ENCODE measurements at regions not wholly inside any gene's neighbourhood (a gene's known extent, or its start where the extent isn't known, plus 50 kb on each side); places are given as distances from the start of the nearest gene placed in this dataset.

DNA sequence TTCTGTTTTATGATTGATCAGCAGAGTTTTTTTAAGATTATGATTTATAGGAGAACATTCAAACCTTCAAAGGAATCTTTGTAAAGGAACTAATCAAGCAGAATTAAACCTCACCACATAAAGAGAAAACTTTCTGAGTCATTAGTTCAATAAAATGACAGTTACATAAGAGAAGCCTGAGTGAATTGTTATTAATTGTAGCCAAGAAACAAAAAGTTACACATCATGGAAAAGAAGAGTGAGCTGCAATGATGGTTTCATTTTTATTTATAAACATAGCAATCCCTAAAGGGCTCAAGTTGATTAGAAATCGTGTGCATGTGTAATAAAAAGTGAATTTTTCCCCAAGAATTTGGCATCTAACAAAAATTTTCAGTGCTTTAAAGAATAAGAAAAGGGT lies 731.4 kb downstream of the LTN1 start:
- no peak for DNase-seq

DNA sequence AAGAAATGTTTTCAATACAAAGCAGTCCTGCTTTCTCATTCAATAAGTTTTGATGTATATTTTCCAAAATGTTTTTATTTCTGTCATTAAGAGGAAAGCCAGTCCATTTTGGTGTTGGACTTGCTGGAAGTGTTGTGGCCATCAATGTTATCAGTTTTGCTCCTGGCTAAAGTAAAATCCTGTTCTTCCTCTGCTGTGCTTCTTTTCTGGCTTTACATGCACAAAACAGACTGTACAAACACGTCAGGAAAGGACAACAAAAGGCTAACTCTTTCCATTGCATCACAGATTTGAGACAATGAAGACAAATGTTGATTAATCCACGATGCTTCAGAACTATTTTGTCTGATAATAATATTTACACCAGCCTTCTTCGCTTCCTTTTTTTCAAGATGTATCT lies 735.4 kb downstream of the LTN1 start:
- no peak for DNase-seq

- no peak for DNase-seq
Observed at GRCh38 chr21:28256837-28257236, 735.8 kb downstream of the LTN1 start.

DNA sequence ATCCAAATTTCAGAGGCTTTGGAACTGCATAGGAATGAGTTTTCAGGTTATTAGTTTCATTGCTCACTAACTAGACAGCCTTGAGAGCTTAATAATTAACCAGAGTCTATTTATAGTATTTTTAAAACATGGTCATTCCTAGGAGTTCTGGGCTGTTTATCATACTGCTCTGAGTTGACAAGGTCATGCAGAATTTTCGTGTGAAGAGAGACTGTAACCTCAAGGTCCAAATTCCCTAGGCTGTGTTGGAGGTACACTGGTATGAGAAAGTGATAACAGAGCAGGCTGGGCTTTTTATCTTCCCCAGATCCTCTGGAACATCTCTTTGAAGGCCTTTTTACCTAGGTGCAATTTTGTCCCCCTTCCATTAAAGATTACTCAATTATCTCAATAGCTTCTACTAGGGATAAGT lies 736.3 kb downstream of the LTN1 start:
- DNase-seq = no peak

GRCh38 chr21:28253961-28254360 lies 738.7 kb downstream of the LTN1 start:
- no peak for DNase-seq

GRCh38 chr21:28253338-28253737 lies 739.3 kb downstream of the LTN1 start:
- no peak for DNase-seq

GRCh38 chr21:28252928-28253327 lies 739.7 kb downstream of the LTN1 start:
- no peak for DNase-seq

- no peak for DNase-seq
Observed at GRCh38 chr21:28250946-28251345, 741.7 kb downstream of the LTN1 start.

DNA sequence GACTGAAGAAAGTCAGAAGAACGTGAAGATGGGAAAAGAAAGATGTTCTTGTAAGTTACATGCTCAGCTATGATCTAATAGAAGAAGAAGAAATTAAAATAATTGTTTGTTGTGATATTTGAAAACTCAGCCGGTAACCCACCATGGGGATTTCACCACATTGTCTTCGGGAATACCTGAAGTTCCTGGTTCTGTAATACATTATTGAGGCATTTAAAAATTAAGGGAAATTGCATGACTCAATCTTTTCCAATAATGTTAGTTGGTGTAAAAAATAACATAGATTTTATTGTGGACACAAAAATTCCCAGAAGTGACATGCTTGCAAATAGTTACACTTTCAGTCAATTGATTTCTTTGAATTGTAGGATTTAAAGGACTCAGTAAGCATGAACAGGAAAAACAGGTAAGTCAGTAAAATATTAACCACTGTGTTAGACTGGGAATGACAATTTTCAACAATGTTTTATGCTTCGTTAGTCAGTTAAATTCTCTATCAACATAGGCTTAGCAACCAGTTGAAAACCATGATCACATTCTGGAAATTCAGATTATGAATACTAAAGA lies 745.1 kb downstream of the LTN1 start:
- no peak for DNase-seq

DNA sequence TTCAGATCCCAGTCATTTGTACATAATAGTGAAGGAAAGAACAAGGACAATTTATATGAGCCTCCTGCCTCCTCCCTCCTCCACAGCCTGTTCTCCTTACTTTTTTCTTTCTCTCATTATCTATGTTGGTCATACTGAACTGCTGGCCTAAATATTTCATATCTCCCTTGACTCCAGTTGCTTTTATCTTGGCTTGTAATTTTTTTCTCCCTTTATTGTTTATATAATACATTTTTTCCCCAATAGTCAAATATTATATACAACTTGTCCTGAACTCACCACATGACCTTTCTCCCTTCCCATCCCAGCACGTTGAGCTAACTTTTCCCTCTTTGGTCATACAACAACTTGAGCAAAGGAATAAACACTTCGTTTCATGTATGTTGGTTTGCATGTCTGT lies 752.1 kb downstream of the LTN1 start:
- DNase-seq = no peak

DNA sequence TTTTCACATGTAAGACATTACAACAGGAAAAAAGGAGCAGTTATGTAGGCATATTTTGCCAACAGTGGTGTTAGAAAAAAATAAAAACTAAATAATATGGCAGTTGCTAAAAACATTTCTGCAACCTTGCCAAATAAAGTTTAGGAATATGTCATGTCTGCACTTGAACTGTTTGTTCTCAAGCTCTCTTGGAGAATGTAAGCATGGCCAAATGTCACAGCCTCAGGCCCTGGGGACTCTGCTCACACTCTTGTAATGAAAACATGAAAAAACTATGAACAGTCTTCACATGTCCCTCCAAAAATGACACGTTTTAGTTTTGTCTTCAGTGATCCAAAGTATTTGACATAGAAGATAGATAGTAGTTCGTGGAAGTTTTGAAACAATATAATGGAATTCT lies 753.3 kb downstream of the LTN1 start:
- DNase-seq = no peak

DNA sequence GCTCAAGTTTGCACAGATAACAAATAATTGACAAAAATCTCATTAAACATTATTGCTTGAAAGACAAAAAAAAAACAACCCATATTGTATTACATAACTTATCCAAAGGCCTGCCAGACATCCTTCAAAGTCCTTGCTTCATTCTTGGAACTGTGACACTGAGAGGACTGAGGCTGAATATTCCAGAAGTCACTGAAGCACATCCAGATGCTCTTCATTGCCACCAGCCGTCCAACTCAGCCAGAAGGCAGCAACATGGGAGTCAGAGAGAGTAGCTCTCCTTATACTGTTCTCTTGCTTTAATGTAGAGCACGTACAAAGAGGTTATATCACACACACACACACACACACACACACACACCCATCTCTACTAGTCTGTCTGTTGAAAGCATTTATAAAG lies 755.0 kb downstream of the LTN1 start:
- DNase-seq = no peak

DNA sequence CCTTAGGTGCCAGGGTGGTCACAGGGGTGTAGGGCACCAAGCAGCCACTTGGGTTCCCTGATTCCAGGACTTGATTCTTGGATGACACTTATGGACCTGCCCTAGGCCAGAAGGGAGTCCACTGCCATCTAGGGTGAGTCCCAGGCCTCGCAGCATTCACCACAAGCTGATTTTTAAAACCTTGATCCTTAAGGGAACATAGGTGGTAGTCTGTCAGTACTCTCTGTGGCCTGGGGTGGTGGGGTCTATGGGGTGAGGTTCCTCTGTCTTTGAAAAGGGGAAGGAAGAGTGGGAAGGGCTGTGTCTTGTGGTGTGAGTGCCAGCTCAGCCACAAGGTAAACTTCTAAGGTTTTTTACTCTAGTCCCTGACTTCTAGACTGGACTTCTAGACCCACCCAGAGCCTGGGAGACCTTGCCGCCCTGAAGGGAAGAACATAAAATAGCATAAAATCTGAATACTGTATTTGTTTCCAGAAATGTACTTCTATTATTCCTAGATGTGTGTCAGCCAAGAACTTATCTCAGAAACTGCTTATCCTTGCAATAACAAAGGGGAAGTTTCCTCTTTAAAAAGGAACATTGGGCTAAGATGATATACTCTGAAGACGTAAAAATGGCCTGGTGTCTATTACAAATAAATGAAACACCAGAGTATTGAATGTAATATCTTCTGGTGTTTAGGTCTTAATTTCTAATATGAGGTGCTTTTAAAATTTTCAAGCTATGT lies 757.3 kb downstream of the LTN1 start:
- DNase-seq = no peak

GRCh38 chr21:28234326-28234725 lies 758.4 kb downstream of the LTN1 start:
- no peak for DNase-seq

GRCh38 chr21:28233536-28234220 lies 759.0 kb downstream of the LTN1 start:
- DNase-seq = no peak

- DNase-seq = no peak
Observed at GRCh38 chr21:28230559-28230958, 762.1 kb downstream of the LTN1 start.

- DNase-seq = no peak
Observed at GRCh38 chr21:28229814-28230213, 762.9 kb downstream of the LTN1 start.

- no peak for DNase-seq
Observed at GRCh38 chr21:28228636-28228995, 764.1 kb downstream of the LTN1 start.

DNA sequence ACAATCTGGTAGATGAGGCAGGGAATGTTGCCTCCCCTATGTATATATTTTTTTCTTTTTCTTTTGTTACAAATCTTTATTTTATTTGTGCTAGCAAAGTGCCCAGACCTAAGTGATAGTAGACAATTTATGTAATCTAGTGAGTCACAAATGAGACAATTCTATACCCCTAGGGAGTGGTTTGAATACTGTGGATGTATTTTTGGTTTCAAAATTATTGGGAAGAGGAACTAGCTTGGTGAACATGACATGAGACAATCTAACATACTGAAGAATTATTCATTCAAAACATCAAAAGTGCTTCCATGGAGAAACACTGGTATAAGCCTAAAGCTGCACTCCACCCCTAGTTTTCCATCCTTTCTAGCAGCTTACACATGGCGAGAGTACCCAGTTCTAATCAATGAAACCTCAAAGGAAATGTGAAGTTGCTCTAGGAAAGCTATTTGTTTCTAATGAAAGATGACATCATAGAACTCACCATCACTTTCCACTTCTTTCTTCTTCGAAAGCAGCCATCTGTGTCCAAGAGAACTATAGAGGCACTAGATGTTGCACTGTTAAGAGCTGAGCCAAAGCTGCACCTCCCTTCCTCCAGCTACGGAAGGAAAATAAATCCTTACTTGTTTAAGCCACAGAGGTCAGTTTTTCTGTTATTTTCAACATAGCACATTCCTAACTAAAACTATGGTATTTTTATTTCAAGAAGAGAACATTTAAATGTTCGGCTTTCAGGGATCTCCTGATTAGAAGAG lies 764.6 kb downstream of the LTN1 start:
- DNase-seq = no peak

DNA sequence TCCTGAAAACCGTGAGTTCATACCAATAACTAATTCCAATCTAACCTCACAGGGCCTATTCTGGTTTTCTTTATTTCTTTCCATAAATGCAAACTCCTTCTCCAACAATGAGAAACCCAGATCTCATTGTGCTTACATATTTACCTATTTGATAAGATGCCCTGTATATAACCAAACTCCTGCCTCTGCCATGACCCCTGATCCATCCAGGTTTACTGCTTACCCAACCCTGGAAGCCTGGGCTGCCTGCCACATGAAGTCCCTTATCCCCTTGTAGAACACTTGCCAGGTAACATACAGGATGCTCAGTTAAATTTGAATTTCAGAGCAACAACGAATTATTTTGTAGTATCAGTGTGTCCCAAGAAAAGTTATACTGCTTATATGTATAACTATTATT lies 766.1 kb downstream of the LTN1 start:
- no peak for DNase-seq

DNA sequence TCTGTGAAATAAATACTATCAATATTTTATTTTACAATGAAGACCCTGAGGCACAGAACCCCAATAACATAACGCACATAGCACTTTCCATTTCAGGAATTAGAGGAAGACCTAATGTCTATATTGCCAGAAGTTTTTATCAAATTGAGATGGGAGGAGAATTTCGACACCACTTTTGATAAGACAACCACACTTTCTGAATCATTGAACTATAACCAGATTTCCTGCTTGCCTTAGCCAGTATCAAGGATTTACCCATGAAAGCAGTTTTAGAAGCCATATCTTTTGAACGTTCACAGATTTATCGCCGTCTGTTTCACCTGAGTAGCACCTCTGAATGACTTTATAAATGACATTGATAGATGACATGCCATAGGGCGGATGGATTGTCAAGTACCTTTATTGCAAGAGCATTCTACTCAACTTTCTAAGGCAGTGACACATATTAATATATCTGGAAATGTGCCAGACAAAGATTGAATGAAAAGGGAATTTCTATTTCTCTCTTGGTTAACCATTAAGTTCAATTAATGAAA lies 768.4 kb downstream of the LTN1 start:
- DNase-seq = no peak

DNA sequence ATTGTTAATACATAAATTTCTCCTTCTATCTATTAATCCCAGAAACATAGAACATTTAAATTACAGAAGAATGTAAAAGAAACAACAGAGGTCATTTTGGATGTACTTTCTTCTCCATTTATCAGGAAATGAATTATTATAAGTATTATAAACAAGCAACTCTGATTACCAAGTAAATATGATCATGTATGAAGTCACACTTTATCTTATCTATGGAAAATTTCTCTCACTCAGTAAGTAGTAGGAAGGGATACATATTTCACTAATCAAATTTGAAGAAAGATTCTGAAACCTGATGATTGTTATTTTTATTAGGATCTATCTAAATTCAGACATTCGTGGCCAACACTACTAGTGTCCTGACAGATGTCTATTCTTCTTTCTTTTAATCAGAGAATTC lies 770.7 kb downstream of the LTN1 start:
- no peak for DNase-seq

DNA sequence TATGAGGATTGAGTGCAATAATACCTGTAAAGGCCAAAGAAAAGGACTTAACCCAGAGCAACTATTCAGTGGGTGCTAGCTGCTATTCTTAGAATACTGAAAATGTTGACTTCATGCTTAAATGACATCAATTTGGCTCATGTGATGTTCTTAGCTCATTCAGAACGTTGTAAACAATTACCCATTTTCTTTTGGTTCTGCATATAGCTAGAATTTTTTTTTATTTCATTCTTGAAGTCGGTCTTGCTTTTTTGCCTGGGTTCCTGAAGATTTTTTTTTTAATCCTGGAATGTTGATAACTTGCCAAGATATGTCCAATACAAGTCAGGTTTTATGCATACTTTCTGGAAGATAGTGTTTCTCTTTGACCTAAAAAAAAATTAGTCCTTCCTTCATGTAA lies 772.0 kb downstream of the LTN1 start:
- DNase-seq = no peak
